Neural crest cell (in vitro differentiated cells): ENCODE measurements at regions not wholly inside any gene's neighbourhood (a gene's known extent, or its start where the extent isn't known, plus 50 kb on each side); places are given as distances from the start of the nearest gene placed in this dataset.

Experiments
- DNase-seq: peaks from one replicate; pipeline ENCODE4 v3.0.0; 2021; ENCODE audit warnings: low read depth, mixed read lengths, low spot score
- H3K27ac Mint-ChIP-seq: one replicate; pipeline ENCODE4 v1.8.0; 2021; ENCODE audit warnings: mild to moderate bottlenecking, mixed read lengths; ENCODE audit not compliant: unreplicated experiment
- H3K27me3 Mint-ChIP-seq: 2 replicates; pipeline ENCODE4 v1.8.0; 2021; ENCODE audit warnings: low read depth, mild to moderate bottlenecking, mixed read lengths
- H3K36me3 Mint-ChIP-seq: 2 replicates; pipeline ENCODE4 v1.8.0; 2021; ENCODE audit warnings: low read depth, mild to moderate bottlenecking, mixed read lengths
- H3K4me1 Mint-ChIP-seq: 2 replicates; pipeline ENCODE4 v1.8.0; 2021; ENCODE audit warnings: mixed read lengths
- H3K4me3 Mint-ChIP-seq: one replicate; pipeline ENCODE4 v1.8.0; 2021; ENCODE audit warnings: mild to moderate bottlenecking, mixed read lengths
- H3K9me3 Mint-ChIP-seq: 2 replicates; pipeline ENCODE4 v1.8.0; 2021; ENCODE audit warnings: mixed read lengths
- TF ChIP-seq, protein P1 (sequence below): fragments of 200-600 bp; sonication (generic); conservative IDR thresholded peaks from 2 replicates; pipeline ENCODE4 v1.5.0; 2021; ENCODE audit warnings: antibody characterized with exemption, mild to moderate bottlenecking

DNA sequence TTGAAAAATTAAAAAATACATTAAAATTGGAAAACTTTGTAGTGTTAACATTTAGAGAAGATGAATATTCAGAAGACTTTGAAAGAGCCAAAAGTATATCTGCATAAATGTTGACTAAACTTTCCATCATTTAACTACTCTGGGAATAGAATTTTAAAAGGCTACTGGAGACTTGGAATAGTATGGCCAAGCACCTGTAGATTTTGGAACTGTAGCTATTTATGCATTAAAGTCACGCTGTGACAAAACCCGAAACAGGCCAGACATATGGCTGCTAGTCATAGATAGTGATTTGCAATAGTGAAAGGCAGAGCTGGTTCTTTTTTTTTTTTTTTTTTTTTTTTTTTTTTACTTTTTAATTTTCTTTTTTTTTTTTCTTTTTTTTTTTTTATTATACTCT is 396.0 kb downstream of the SOCS6 start:
- TF ChIP-seq, protein P1, sequence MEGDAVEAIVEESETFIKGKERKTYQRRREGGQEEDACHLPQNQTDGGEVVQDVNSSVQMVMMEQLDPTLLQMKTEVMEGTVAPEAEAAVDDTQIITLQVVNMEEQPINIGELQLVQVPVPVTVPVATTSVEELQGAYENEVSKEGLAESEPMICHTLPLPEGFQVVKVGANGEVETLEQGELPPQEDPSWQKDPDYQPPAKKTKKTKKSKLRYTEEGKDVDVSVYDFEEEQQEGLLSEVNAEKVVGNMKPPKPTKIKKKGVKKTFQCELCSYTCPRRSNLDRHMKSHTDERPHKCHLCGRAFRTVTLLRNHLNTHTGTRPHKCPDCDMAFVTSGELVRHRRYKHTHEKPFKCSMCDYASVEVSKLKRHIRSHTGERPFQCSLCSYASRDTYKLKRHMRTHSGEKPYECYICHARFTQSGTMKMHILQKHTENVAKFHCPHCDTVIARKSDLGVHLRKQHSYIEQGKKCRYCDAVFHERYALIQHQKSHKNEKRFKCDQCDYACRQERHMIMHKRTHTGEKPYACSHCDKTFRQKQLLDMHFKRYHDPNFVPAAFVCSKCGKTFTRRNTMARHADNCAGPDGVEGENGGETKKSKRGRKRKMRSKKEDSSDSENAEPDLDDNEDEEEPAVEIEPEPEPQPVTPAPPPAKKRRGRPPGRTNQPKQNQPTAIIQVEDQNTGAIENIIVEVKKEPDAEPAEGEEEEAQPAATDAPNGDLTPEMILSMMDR, result no peak
- Mint-ChIP-seq H3K9me3 (no peaks in the 10 kb centered on the region), H3K36me3 (no peaks in the 10 kb centered on the region), H3K4me1 (no peaks in the 10 kb centered on the region), H3K27ac (no peak overlapping the region), H3K27me3 (no peaks in the 10 kb centered on the region), H3K4me3 (no peak overlapping the region)
- no peak for DNase-seq

DNA sequence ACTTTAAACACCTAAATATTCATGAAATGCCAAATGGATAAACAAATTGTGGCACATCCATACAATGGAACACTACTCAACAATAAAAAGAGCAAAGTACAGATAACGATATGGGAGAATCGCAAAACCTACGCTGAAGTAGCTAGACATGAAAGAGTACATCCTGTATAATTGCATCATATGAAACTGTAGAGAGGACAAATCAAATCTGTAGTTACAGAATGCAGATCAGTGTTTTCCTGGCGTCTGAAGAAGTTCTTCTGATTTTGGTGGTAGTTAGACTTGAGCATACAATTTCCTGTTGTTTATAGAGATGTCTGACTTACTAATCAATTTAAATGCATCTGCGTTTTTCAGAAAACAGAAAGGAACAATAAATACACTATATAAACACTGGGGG is 394.4 kb downstream of the SOCS6 start:
- H3K4me3 Mint-ChIP-seq, result no peak overlapping the region
- no peaks in the 10 kb centered on the region for H3K36me3 Mint-ChIP-seq
- H3K9me3 Mint-ChIP-seq, result no peaks in the 10 kb centered on the region
- no peak for DNase-seq
- peaks cover 2% of the 10 kb centered on the region for H3K27me3 Mint-ChIP-seq
- no peaks in the 10 kb centered on the region for H3K4me1 Mint-ChIP-seq
- H3K27ac Mint-ChIP-seq, result no peak overlapping the region
- TF ChIP-seq, protein P1, result no peak

DNA sequence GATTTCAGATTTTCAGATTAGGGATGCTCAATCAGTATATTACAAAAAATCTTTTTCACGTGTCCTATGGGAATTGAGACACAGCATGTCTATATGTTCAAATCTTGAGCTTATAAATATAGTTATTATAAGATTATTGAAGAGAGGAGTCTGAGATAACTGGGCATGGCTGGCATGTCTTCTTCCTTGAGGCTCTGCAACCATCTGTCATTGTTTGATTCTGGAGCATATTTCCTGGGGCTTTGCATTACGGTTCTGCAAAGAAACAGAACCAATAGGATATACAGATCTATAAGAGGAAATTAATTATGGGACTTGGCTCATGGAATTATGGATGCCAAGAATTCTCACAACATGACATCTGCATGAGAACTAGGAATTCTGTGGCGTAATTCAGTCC is 386.1 kb downstream of the SOCS6 start:
- Mint-ChIP-seq H3K4me3 (no peak overlapping the region), H3K9me3 (peaks cover 3% of the 10 kb centered on the region), H3K27me3 (peaks cover 2% of the 10 kb centered on the region), H3K36me3 (no peaks in the 10 kb centered on the region), H3K4me1 (no peaks in the 10 kb centered on the region), H3K27ac (no peak overlapping the region)
- TF ChIP-seq, protein P1, result no peak
- no peak for DNase-seq

DNA sequence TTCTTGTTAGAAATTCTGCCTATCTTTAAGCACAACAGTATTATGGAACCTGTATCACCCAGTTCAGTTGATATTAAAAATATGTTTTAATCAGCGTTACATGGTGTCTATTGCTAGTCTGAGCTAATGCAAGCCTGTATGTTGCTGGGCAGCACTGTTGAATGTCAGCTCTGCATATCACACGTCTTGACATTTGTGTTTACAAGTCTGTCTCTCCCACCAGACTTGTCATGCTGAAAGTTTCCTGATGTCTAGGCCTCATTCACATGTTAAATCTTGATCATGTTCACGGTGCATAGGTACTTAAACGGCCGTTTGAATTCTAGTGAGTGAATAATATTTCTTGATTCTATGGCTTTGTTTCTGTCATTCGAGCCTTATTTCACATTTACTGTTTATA is 385.0 kb downstream of the SOCS6 start:
- Mint-ChIP-seq H3K27ac (no peak overlapping the region), H3K4me3 (no peak overlapping the region), H3K36me3 (no peaks in the 10 kb centered on the region), H3K27me3 (no peaks in the 10 kb centered on the region), H3K9me3 (peaks cover 3% of the 10 kb centered on the region), H3K4me1 (no peaks in the 10 kb centered on the region)
- DNase-seq, result no peak
- TF ChIP-seq, protein P1, result no peak

DNA sequence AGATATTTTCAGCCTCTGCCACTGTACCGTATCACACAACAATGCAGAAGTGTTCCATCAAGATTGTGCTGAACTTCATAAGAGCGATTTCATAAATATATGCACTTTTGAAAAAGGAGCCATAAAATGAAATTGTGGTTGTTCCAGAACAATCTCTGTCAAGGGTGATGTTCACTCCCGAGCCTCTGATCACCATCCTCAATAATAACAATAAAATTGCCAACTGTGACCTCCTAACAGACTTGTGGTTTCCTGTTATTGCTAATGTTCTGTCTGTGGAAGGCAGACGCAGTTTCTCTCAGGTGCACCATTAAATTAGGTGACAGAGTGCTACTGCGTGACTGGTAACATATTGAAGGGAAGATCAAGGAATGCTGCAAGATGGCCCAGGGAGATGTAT is 383.7 kb downstream of the SOCS6 start:
- Mint-ChIP-seq H3K36me3 (no peaks in the 10 kb centered on the region), H3K9me3 (peaks cover 3% of the 10 kb centered on the region), H3K4me1 (no peaks in the 10 kb centered on the region), H3K27ac (no peak overlapping the region), H3K27me3 (no peaks in the 10 kb centered on the region), H3K4me3 (no peak overlapping the region)
- DNase-seq, result no peak
- TF ChIP-seq, protein P1, result no peak
